HG03571 (cell line): ENCODE measurements at regions not wholly inside any gene's neighbourhood (a gene's known extent, or its start where the extent isn't known, plus 50 kb on each side); places are given as distances from the start of the nearest gene placed in this dataset.

ENCODE experiments used
- ATAC-seq: cut with Tn5 transposase; IDR thresholded peaks from one replicate; pipeline ENCODE4 v1.9.1; 2021; ENCODE audit not compliant: unreplicated experiment

DNA sequence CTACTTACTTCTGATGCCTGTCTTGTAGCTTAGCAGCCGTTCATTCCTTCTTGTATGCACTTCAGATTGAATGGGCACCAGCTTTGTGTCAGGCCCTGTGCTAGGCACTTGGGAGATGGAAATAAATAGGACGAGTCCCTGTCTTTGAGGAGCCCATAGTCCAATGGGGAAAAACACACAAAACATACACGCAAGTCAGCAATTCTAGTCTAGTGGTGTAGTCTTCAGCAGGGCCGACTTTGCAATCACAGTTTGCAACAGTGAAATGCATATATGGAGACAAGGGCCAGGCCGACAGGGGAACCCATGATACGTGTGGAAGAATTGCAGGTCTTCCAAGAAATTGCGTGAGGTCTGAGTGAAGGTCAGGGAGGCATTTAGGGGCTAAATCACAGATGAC lies 262.6 kb downstream of the MAF start:
- ATAC-seq: no peak

DNA sequence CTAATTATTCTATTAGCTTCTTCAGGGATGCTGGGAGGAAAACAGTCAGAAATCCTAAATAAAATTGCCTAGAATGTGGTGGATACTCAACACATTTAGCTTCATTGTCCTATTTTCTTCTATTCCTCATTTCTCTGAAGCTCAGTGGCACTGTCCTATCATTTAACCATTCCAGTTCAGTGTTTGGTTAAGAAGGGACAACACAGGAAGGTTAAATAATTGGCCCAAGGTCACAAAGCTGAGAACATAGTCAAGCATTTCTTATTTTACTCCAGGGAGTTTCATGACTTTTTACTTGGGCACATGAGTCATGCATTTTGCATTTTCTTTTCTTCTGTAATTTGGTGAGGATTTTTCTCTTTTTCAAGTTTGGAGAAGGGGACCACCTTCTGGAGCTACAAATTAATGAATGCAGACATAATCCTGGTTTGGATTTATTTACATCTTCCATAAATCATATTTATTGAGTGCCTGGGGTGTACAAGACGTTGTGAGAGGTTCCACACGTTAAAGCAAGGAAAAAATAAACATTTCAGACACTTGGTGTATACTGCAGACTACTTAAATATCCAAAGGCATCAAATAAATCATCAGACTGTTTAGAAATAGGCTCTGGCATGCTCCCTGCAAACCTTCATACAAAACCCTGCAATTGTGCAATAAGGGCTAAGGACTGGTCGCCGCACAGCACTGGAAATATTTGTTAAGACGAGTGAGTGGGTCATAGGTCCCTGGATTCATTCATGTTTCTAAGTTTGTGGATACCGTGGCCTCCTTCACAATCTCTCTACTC lies 263.9 kb downstream of the MAF start:
- no peak for ATAC-seq

DNA sequence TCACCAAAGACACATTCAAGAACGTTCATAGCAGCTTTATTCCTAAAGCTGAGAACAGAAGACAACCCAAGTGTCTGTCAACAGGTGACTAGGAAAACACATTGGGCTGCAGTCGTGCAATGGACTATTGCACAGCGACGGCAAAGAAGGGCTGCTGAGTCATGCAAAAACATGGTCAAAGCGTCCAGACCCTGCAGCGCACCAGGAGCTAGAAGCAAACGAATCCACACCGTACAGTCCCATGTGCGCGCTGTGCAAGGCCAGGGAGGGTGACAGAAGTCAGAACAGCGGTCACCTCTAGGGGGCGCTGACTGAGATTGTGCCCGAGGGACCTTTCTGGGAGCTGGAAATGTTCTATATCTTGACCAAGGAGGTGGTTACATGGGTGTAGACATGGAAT lies 266.4 kb downstream of the MAF start:
- ATAC-seq: no peak

DNA sequence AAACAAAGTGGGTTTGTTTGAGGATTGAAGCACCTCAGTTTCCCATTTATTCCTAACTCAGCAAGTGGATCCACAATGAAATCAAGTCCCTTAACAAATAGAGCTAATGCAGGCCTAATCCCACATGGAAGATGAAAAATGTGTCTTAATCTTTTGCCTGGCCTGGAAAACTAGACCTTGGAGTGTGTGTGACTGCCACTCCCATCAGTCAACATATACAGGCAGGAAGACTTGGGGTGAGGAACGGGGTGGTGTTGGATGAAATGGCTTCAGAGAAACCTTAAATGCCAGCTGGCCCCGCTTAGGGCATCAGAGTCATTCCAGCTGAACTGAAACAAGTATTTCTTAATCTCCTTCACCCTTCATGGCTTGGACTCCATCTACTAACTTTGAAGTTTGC lies 269.5 kb downstream of the MAF start:
- ATAC-seq: no peak

DNA sequence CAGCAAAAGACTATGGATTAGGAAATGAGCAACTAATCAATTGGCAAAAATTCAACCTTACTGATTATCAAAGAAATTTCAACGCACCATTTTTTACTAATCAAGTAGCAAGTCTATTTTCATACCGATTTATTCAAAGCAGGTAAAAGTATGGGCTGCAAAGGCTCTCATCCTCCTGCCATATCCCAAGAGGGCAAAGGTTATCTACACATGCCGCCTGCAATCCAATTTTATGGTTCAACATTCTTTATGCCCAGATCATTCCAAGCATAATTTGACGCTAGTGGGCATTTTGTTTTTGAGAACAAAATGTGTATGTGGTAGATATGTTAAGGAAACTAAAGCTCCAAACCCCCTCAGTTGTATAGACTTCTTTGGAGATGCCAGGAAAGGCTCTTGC lies 270.6 kb downstream of the MAF start:
- ATAC-seq: no peak

DNA sequence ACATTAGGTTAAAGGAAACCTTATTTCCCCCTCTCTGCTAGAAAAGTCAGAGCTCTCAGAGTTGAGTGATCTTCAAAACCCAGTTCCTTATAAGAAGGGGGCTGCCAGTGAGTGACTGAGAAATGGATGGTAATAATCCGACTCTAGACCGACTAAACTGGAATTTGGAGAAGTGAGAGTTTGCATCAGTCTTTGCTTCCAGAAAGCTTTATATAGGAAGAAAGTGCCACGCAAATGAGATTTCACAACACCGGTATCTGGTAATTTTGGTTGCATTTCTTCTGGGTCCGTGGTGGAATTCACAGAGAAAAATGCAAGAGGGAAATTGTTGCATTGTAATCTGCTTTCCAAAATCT lies 271.4 kb downstream of the MAF start:
- no peak for ATAC-seq

DNA sequence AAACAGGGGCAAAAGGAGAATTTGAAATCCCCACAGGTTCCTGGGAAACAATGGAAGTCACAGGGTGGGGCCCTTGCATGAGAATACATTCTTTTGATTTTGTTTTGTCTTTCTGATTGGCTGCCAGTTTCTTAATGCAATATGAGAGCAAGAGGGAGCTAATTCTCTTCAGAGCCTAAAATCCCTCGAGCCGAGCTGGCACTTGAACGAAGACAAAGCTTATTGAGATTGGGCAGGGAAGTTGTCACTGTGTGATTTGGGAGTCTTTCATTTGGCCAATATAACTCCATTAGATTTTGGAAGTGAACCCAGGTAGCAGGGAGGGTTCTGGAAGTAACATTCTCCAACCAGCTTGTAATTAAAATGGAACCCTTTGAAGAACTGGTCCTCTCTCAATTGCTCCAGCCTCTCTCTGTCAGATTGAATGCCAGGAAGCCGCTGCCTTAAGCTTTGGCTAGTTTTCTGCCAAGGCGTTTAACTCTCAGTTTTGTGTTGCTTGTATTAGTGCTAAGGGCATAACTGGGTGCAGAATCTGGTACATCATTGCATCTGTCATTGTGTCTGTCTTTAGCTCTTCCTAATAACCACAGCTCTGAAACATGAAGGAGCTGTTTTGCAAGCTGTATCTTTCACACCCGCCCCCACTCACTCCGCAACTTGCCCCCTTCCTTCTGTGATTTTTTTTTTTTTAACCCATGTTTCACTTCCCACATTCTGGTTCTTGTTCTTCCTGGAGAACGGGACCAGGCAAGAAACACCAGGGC lies 272.0 kb downstream of the MAF start:
- ATAC-seq: no peak

DNA sequence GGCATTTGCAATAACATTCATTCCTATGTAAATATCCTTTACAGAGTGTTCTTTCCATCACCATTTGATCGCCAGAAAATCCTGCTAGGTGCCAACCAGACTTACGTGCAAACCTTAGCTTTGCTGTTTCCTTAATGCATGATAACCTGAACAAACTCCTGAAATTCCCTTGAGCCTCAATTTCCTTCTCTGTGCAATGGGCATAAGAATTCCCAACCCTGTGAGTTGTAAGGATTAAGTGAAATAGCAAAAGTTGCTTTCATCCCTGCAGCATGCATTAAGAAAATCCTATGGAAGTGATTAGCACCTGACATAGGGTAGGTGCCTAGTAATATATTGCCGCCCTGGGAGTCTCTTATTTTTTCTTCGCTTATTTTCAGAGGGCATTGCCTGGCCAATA lies 272.7 kb downstream of the MAF start:
- ATAC-seq: no peak

DNA sequence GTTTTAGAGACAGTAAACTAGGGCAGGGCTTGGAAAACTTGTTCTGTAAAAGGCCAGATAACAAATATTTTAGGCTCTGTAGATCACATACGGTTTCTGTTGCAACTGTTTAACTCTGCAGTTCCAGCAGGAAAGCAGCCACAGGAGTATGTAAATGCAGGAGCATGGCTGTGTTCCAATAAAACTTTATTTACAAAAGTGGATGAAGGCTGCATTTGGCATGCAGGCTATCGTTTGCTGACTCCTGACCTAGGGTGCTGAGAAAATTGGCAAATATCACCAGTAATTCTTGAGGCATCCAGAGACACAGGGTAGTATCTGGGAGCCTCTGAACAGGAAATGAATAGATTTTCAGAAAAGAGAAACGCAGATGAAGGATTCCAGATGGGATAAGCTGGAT lies 274.0 kb downstream of the MAF start:
- ATAC-seq: no peak

DNA sequence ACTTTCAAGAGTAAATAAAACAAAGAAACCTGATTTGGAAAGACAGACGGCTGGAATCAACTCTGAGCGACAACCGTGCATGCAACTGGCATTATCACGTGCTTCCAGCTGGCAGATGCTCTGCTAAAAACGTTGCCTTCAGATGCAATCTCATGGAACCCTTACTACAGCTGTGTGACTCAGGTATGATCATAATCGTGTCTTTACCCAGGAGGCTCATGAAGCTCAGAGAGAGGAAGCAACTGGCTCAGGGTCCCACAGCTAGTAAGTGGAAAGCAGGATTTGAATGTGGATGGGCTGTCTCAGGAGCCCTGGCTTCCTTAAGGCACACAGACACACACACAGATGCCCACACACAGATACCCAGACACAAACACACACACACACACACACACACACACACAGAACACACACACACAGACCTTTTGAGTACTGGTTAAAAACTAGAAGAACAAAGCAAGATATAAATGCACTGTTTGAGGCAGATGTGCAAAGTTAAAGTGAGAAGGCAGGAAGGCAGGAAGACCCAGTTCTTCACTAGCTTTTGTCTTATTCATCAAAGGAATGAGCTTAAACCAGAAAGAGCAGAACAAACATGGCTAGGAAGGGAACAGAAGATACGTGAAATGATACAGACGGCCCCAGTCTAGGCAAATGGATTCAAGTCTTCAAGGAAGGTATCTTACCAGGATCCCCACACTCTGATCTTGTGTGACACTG lies 275.2 kb downstream of the MAF start:
- no peak for ATAC-seq

DNA sequence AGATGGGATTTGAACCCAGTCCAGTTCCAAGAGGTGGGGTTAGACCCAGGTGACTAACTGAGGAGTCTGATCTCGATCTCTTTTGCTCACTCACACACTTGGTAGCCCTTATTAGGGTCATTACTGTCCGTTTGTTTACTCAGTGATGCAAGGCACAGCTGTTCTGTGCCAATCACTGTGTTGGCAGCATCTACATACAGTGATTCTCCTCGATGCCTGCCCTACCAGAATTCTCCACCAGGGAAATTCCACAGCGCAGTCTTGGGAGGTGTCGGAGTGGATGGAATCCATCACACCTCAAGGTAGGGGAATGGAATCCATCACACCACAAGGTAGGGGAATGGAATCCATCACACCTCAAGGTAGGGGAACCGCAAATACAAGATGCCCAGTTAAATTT lies 279.6 kb downstream of the MAF start:
- ATAC-seq: no peak

DNA sequence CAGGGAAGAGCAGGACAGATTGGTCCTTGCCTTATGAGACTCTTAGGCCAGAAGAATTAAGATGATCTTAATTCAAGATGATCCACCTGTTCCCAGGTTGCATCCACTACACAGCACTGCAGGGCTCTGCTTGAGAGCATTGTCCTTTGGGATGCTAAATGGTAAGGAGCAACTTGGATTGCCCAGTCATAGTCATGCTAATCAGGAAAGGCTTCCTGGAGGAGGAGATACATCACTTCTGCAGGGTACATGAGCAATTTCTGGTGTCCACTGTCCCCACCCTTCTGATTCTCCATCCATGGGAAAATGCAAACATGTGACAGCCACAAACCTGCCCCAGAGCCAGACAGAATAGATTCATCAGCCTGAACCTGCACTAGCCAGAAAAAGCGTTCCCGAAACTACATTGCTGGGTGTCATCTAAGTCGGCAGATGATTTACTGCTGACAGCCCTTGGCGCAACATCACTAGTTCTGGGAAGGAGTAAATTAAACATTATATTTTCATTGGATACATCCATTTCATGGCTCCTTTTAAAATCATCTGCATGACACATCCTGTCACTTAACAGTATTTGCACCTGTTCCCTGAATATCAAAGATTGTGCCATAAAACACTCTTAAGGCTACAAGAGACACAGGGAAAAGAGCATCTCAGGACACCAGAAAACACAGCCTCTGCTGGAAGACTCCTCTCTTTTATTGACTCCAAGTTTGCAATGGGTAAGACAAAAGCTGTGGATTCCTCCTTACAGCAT lies 282.2 kb downstream of the MAF start:
- no peak for ATAC-seq

DNA sequence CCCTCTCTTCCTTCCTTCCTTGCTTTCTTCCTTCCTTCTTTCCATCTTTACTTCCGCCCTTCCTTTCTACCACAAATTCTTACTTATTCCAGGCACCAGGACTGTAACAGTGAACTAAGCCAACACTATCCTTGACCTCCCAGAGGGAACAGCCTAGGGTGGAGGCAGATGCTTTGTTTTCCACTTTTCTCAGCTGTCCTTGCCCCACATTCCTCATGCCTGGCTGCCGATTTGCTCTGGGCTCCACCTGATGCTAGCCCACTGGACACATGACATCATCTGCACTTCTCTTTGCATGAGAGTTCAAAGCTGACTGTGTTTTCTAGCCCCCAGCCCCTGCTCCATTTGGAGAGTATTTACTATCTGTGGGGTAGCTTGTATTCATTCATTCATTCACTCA lies 283.0 kb downstream of the MAF start:
- ATAC-seq: no peak

DNA sequence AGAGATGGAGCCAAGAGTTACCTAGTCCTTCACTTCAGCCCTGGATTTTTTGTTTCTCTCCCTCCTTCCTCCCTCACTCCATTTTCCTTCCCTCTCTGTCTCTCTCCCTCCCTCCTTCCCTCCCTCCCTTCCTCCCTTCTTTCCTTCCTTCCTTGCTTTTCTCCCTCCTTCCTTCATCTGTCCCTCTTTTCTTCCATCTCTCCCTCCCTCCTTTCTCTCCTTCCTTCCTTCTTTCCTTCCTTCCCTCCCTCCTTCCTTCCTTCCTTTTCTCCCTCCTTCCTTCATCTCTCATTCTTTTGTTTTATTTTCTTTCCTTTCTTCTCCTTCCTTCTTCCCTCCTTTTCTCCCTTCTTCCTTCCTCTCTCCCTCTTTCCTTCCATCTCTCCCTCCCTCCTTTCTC lies 283.5 kb downstream of the MAF start:
- no peak for ATAC-seq

DNA sequence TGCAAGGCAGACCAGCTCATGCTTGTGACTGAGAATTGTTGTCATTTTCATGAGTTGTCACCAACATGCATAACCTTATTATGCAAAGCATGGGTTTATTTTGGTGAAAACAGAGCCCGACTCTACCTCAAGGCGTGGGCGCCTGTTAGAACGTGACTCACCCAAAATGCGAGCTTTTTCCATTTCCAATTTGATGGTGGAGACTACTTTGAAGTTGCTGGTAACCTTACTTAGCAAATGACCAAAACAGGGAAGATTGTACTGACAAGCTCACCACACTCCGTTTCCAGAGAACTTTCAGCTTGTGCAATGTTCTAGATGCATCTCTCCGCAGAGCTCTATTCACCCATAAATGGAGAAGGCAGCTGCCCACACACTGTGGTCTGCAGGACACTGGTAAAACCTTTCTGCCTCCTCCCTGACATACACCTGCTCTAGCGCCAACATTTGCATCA lies 284.5 kb downstream of the MAF start:
- ATAC-seq: no peak

DNA sequence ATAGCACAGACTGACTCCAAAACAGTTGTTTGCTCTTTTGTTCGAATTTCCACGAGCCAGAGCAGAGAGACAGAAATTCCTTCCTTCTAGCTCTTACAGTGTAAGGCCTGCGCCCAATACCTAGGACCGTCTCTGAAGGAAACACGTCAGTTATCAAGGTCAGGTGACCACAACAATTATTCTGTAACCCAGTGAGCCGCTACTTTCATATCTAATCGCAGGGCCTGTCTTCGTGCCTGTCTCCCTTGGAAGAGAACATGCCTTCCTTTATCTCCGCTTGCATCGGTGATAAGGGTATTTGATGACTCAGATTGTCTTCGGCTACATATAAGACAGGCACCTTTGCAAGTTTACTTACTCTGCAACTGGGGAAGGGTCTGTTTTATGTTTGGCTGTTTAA lies 288.0 kb downstream of the MAF start:
- no peak for ATAC-seq

DNA sequence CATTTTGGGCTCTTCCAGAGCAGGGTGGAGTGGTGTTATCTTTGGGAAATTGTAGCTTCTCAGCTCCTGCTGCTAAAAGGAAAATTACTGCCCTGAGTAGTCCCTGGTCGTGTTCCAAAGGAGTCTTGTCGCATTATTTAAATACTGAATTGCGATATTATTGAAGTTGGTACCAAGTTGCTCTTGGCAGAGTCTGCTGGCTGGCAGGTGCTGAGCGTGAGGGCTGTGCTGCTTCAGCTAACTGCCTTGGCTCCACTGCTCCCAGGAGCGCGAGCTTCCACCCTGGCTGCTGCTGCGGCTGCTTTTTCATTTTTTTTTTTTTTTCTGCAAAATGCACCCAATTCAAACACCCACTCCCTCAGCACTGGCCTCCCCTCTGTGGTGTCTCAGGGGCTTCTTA lies 289.8 kb downstream of the MAF start:
- ATAC-seq: no peak

DNA sequence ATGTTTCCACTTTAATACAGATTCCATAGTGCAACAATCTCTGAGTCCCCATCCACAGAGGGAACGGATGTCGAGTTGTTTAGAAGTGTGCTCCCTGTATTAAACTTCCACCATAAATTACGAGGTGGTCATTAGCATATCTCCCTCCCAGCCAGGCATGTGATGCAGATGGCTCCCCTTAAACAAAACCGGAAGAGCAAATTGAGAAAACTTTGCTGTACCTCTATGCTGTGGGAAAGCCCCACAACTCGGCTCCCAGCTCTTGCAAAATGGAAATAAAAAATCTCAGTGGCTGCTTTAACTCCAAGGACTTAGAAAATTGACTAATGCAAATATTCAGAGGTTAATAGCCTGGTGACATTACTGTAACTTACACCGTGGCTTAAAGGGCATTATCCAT lies 290.9 kb downstream of the MAF start:
- no peak for ATAC-seq

DNA sequence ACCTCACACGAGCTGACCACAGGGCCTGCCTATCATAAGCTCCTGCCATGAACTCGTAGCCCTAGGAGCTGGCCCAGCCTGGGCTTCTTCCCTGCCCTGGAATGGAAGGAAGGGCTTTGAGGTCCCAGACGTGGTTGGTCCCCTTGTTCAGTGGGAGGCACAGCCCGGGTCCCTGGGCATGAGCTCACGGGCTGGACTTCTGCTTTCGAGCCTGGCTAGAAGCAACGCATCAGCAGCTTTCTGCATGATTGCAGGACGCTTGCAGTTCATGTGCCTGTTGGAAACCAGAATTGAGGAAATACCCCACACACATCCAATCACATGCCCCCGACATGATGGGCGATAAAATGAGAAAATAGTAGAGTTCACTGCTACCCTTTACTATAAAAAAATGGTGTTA lies 293.3 kb downstream of the MAF start:
- ATAC-seq: no peak

DNA sequence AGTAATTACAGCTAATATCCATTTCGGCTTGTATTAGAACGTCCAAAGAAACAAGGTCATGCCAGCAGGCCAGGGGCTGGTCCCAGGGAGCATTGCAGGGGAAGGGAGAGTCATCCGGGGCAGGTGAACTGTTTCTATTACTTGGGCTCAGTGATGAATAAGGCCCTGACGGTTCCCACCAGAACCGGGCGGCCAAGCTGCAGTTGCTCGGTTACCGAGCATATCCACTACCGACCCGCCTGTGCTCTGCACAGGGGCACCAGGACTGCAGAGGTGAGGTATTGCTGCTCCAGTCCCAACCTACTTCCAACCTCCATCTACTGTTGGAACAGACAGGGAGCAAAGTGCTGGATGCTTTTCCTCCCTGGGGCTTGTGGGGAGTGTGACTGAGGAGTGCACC lies 295.5 kb downstream of the MAF start:
- no peak for ATAC-seq

DNA sequence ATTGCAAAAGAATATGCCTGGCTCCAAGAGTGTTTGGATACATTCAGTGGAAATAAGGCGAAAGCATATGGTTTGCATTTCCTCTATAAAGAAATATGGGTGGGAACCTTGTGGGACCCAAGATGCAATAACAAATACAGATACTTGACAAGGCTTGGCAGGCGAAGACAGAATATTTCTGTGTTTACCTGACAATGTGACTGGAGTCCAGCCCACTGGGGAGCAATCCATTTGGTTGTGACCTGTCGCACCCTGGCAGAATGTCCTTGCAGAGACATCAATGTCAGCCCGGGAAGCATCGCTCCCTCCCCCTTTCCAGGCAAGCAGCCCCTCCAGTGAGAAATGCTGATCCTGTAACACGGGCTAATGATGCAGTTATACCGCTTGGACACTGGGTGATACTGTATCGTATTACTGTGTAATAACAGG lies 296.6 kb downstream of the MAF start:
- no peak for ATAC-seq
